ENCODE measurements at regions not wholly inside any gene's neighbourhood (a gene's known extent, or its start where the extent isn't known, plus 50 kb on each side); places are given as distances from the start of the nearest gene placed in this dataset.
A peak's percentile ranks its signal among the peaks of the same experiment; 100 is the strongest.
"Not testable (repeated sequence)": the region's sequence is repeated elsewhere in the genome, so short reads cannot be mapped to it uniquely, and the experiment has no call there.

DNA sequence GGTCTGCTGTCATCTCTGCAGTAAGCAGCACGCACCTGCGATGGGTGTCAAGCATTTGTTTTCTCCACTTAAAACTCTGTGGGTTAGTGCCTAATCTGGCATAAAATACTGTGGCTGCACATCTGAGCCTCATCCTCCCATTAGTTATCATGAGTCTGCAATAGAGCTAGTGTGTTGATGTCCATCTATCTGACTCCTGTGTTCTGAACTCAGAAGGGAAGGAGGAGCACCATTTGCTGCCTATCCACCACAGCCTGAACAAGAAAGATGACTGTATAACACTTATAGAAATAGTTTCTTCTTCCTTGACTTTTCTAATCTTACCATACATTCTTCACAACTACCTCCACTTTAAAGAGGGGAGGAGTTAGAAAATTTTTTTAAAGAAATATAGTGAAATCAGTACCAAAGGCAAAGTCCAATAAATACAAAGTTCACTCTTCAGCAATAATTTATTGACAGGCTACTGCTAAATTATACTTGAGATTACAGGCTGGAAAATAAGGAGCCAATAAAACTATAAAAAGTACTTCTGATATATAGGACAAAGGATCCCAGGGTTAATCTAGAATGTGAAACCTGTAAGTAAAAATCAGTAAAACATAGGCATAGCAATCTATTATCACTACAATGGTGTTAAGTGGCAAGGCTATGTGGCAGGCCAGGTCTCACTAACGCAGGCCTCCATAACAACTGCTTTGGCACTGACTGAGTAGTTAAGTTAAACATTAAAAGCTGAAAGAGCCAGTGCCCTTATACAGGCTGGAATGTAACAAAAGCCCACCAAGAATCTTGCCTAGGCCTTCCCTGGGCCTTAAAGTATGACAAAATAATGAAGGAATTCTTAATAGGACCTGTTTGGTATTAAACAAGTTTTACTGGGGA, 70.2 kb downstream of the LGALS9C start:
- not testable (repeated sequence) for DNase-seq

DNA sequence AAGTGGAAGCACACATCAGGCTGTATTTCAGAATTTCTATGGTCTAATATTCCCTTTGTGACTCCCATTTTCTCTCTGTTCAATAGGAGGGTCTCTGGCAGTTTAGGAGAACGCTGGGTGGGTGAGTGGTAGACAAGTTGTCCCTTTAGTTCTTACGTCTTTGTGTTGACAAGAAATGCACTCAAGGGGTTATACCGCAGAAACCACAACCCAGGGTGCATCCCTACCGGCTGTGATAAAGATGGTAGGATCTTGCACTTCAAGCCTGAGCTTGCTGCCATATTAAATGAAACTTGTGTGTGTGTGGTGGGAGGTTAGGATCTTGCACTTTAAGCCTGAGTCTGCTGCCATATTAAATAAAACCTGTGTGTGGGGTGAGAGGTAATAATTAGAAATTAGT, 80.5 kb downstream of the LGALS9C start:
- DNase-seq: not testable (repeated sequence)

DNA sequence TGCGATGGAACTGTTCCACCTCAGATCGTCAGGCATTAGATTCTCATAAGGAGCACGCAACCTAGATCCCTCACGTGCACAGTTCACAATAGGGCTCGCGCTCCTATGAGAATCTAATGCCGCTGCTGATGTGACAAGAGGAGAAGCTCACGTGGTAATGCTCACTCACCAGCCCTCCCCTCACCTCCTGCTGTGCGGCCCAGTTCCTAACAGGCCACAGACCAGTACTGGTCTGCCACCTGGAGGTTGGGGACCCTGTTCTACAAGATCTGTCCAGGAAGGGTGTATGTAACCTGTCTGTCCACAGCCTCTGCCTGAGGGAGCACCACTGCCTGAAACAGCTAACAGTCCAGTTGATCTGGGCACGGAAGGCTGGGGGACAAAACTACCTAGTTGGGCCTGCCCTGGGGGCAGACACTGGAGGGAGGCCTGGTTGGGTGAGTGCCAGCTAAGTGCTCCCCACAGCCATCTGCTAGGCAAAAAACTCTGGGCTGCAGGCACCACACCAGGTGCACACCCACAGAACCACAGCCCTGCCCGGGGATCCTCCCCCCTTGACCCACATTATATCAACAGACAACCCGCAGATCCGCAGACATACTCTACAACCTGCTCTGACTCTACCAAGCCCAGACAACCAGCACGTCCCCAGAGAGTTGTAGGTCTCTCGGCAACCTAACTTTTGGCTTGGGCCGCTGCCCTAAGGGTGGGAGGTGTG, 80.7 kb downstream of the TBC1D28 start:
- not testable (repeated sequence) for DNase-seq

DNA sequence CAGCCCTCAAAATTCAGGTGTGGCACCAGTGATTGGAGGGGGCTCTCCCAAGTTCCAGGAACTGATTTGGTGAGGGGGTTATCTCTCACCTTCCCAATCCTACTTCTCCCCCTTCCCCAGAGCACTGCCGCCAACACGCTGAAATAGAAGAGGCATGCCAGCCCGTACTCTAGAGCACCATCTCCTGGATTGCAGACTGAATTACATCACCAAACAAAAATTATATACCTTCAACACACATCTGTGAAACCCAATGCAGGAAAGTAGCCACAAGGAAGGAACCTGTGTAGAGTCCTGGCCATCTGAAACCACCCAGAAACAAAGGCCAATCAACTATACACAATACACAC, 80.1 kb downstream of the TBC1D28 start:
- DNase-seq: peak; percentile 7 to 26

DNA sequence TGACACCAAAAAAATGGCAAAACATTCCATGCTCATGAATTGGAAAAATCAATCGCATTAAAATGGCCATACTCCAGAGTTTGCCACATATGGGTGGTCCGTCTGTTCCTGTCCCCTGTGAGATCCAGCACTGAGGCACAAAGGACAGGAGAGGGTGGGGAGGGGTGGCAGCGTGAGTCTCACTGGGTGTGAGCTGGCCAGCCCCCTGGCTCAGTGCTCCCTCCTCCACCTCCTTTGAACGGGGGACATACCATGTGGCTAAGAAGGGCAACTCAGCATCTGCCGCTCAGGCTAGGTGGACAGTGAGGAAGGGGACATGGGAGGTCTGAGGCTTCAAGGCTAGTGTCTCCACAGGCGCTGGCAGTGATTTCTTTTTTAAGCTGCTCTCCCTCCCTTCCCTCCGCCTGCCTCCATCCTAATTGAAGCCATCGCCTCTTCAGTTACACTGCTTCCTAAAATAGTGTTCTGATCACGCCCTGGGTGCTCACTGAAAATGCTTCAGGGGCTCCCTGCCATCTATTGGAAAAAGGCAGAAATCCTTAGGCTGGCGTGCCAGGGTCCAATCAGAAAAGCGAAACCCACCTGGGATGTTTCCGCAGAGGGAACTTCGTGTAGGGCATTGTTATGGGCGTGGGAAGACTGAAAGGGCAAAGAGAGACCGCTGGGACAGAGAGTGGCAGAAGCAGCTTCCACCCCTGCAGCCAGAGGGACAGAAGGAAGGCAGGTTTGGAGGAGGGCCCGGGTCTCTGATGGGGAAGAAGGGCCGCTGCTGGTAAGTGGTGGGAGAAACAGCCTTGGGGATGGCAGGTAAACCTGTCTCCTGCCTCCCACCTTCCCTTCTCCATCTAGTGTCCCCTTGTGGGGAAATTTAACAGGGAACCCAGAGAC, 75.8 kb downstream of the TBC1D28 start:
- not testable (repeated sequence) for DNase-seq

DNA sequence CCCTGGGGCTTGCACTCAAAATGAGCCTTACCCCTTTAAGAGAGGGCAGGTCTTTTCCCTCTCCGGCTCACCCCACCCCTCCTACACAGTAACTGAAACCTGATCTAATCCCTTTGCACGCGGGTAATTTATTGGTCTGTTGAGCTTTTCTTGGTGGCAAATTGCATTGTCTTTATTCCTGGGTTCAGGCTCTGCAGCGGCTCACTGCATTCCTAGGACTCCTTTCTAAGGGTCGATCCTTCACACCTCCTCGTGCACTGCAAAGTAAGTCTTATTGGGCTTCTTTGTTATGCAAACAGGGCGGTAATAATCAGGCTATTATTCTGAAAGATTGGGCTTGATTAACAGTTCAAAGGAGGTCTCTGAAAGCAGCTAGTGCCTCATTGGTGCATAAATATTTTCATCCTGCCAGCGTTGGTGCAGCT, 74.7 kb downstream of the TBC1D28 start:
- not testable (repeated sequence) for DNase-seq

DNA sequence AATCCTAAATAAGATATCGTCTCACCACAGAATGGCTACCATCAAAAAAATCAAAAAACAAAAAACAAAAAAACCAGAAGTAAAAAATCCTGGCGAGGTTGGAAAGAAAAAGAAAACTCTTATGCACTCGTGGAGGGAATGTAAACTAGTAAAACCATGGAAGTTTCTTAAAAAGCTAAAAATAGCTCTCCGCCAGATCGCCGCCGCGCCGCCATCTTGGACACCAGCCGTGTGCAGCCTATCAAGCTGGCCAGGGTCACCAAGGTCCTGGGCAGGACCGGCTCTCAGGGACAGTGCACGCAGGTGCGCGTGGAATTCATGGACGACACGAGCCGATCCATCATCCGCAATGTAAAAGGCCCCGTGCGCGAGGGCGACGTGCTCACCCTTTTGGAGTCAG, 71.7 kb downstream of the TBC1D28 start:
- not testable (repeated sequence) for DNase-seq

DNA sequence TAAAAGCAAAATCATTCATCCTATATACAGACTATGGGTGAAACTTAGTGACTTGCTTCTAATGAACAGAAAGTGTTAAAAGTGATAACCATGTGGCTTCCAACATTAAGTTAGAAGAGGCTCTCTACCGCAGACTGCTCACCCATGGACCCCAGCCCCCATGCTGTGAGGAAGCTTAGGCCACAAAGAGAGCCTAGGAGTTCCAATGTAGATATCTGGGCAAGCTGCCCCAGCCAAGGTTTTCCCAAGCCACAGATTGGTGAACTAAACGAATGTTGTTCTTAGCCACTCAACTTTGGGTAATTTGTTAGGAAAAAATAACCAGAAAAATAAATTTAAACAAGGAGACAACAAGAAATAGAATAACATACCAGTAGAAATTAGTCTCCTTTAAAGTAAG, 70.1 kb downstream of the TBC1D28 start:
- DNase-seq: not testable (repeated sequence)

Measured in stimulated activated CD4-positive, alpha-beta T cell treated with anti-CD3 and anti-CD28 coated beads, Interleukin-2, amount 100 ng/mL, for 48 hours (primary cell).